HG02885 (cell line): ENCODE measurements at regions not wholly inside any gene's neighbourhood (a gene's known extent, or its start where the extent isn't known, plus 50 kb on each side); places are given as distances from the start of the nearest gene placed in this dataset.
"Not testable (repeated sequence)": the region's sequence is repeated elsewhere in the genome, so short reads cannot be mapped to it uniquely, and the experiment has no call there.

ENCODE experiments used
- ATAC-seq: cut with Tn5 transposase; IDR thresholded peaks from one replicate; pipeline ENCODE4 v1.9.1; 2021; ENCODE audit warnings: mild to moderate bottlenecking; ENCODE audit not compliant: unreplicated experiment, poor library complexity

GRCh38 chr3:81853431-81853830, 92.0 kb upstream of the GBE1 start:
- ATAC-seq = no peak

- ATAC-seq = no peak
Measured at GRCh38 chr3:81851176-81851575, 89.7 kb upstream of the GBE1 start.

GRCh38 chr3:81846988-81847387, 85.5 kb upstream of the GBE1 start:
- no peak for ATAC-seq

GRCh38 chr3:81841540-81841939, 80.1 kb upstream of the GBE1 start:
- no peak for ATAC-seq

GRCh38 chr3:81839504-81840094, 78.2 kb upstream of the GBE1 start:
- ATAC-seq = no peak

- ATAC-seq = peak; percentile 50
Measured at GRCh38 chr3:81838457-81838856, 77.0 kb upstream of the GBE1 start.

GRCh38 chr3:81837071-81837593, 75.7 kb upstream of the GBE1 start:
- ATAC-seq = no peak

GRCh38 chr3:81829937-81830336, 68.5 kb upstream of the GBE1 start:
- no peak for ATAC-seq

- not testable (repeated sequence) for ATAC-seq
Measured at GRCh38 chr3:81829272-81829671, 67.8 kb upstream of the GBE1 start.

GRCh38 chr3:81823882-81824395, 62.5 kb upstream of the GBE1 start:
- ATAC-seq = peak; percentile 96

GRCh38 chr3:81823086-81823485, 61.6 kb upstream of the GBE1 start:
- no peak for ATAC-seq

- ATAC-seq = peak; percentile 98
Measured at GRCh38 chr3:81816473-81817250, 55.2 kb upstream of the GBE1 start.

GRCh38 chr3:81812098-81812497, 50.7 kb upstream of the GBE1 start:
- ATAC-seq = not testable (repeated sequence)
